Astrocyte of the cerebellum (primary cell): ENCODE measurements at regions not wholly inside any gene's neighbourhood (a gene's known extent, or its start where the extent isn't known, plus 50 kb on each side); places are given as distances from the start of the nearest gene placed in this dataset.

Source experiments
- DNase-seq: peaks from one replicate; pipeline ENCODE4 v3.0.0-alpha.2; 2011; ENCODE audit warnings: low read depth
- H3K4me3 ChIP-seq: 2 replicates; pipeline ENCODE4 v1.5.1; 2011; ENCODE audit warnings: mild to moderate bottlenecking, low read depth, low read length, moderate library complexity
- CTCF ChIP-seq: IDR thresholded peaks from 2 replicates; pipeline ENCODE4 v1.5.1; 2012; ENCODE audit warnings: low read length, low read depth, moderate library complexity, mild to moderate bottlenecking; ENCODE audit errors: missing control alignments
- in situ Hi-C: cut with HindIII; loops from 2 replicates; pipeline ENCODE4 v1.10.0; 2017; ENCODE audit warnings: low sequenced_read_pairs

GRCh38 chr14:65805113-65805473 is 392.6 kb downstream of the FUT8 start:
- in situ Hi-C loops, result no loop called here
- no peak for DNase-seq
- no peak overlapping the region for H3K4me3 ChIP-seq
- no peak for TF ChIP-seq CTCF

GRCh38 chr14:65808390-65808789 is 395.9 kb downstream of the FUT8 start:
- H3K4me3 ChIP-seq, result no peak overlapping the region
- DNase-seq, result no peak
- TF ChIP-seq CTCF, result no peak
- in situ Hi-C loops, result no loop called here

GRCh38 chr14:65810322-65810721 is 397.8 kb downstream of the FUT8 start:
- H3K4me3 ChIP-seq, result no peak overlapping the region
- no peak for TF ChIP-seq CTCF
- no peak for DNase-seq
- in situ Hi-C loops, result no loop called here

- no peak for TF ChIP-seq CTCF
- H3K4me3 ChIP-seq, result no peak overlapping the region
- in situ Hi-C loops, result no loop called here
- DNase-seq, result no peak
Measured at GRCh38 chr14:65813760-65814384, 401.3 kb downstream of the FUT8 start.

GRCh38 chr14:65815127-65815526 is 402.6 kb downstream of the FUT8 start:
- DNase-seq, result no peak
- in situ Hi-C loops, result no loop called here
- no peak overlapping the region for H3K4me3 ChIP-seq
- TF ChIP-seq CTCF, result no peak

GRCh38 chr14:65817011-65817410 is 404.5 kb downstream of the FUT8 start:
- in situ Hi-C loops, result no loop called here
- no peak overlapping the region for H3K4me3 ChIP-seq
- DNase-seq, result no peak
- no peak for TF ChIP-seq CTCF

- no peak overlapping the region for H3K4me3 ChIP-seq
- DNase-seq, result no peak
- in situ Hi-C loops, result no loop called here
- TF ChIP-seq CTCF, result no peak
Measured at GRCh38 chr14:65819569-65819968, 407.0 kb downstream of the FUT8 start.
